NOMO-1 (cell line): ENCODE measurements at regions not wholly inside any gene's neighbourhood (a gene's known extent, or its start where the extent isn't known, plus 50 kb on each side); places are given as distances from the start of the nearest gene placed in this dataset.

ENCODE experiments used
- DNase-seq, 2 experiments: peaks; one replicate each; lab custom pipeline; 2025; ENCODE audit not compliant: unreplicated experiment in 2 of 2; lab: John Stamatoyannopoulos, UW

GRCh38 chr1:80075351-80075750, 1068.8 kb upstream of the ADGRL4 start:
- DNase-seq: no peak

DNA sequence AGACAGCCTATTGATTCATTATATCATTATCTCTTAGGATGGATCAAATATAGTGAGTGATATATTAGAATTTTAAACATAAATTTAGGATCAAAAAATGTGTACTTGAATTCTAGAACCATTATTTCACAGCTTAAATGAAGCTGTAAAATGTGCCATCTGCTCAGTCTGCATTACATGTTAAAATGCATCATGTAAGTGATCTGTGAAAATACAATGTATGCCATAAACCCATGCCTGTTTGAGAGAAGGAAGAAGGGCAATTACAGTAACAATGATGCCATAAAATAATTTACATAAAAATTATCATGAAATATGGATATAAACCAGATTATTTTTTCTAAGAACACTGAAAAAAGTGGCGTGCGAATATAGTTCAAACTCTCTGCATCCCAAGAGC, 1066.0 kb upstream of the ADGRL4 start:
- DNase-seq: no peak

DNA sequence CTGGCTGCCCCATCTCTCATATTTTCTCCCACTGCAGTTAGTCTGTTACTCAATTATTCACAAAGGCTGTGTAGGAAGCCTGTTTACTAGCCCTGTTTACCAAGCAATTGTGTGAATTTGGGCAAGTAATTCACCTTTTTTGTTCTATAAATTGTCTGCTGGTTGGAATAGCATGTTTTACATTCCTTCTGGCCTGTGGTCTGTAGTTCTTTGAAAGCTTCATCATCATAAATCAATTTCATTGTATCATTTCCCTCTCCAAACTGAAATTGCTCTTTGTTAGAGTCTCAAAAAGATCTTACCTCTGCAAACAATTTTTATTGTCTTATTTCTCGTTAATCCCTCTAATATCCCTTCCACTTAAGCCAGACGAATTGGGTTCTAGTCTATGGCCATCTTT, 1059.5 kb upstream of the ADGRL4 start:
- no peak for DNase-seq

DNA sequence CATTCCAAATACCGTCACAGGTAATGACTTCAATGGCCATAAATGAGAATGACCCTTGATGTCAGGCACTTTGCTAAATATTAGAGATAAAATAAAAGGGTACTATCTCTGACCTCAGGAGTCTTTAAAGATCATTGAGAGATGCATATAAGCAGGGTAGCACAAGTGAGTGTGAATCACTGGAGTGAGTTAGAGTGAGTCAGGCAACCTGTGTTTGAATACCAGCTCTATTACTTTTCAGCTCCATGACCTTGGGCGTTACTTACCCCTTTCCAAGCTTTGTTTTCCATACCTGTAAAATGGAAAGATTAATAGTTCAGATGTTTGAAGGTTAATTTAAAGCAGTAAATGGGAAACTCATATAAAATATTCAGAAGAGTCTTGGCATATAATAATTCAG, 1058.0 kb upstream of the ADGRL4 start:
- DNase-seq: no peak

- peak in 1 of 2 experiments; percentile 22 for DNase-seq
These were observed 1053.4 kb upstream of the ADGRL4 start for GRCh38 chr1:80059940-80060339.

GRCh38 chr1:80056179-80056578, 1049.6 kb upstream of the ADGRL4 start:
- DNase-seq: no peak

- no peak for DNase-seq
These were observed 1047.6 kb upstream of the ADGRL4 start for GRCh38 chr1:80054129-80054528.

DNA sequence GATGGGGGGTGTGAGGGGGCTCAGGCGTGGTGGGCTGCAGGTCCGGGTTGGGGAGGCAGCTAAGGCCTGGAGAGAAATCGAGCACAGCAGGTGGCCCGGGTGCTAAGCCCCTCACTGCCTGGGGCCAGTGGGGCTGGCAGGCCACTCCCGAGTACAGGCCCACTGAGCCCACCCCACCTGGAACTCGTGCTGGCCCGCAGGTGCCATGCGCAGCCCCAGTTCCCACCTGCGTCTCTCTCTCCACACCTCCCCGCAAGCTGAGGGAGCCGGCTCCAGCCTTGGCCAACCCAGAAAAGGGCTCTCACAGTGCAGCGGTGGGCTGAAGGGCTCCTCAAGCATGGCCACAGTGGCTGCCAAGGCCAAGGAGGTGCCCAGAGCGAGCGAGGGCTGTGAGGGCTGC, 1047.1 kb upstream of the ADGRL4 start:
- DNase-seq: no peak

GRCh38 chr1:80050523-80050922, 1044.0 kb upstream of the ADGRL4 start:
- DNase-seq: no peak

- no peak for DNase-seq
These were observed 1043.6 kb upstream of the ADGRL4 start for GRCh38 chr1:80050085-80050484.

DNA sequence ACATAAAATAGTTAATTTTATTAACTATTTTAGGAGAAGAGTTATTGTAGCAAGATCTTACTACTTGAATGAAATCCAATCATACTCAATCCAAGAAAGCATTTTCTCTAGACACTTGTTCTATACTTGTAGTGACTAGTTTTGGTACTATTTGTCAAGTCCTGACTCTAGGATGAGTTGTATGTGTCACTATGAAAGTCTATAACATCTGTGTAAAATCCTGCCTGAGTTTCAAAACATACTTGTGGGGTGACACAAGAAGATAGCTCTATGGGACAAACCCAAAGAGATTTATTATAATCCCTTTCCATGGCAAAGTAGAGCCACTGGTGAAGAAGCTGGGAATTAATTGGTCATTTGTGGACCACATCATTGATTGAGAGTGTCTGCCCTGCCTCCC, 1042.2 kb upstream of the ADGRL4 start:
- no peak for DNase-seq

DNA sequence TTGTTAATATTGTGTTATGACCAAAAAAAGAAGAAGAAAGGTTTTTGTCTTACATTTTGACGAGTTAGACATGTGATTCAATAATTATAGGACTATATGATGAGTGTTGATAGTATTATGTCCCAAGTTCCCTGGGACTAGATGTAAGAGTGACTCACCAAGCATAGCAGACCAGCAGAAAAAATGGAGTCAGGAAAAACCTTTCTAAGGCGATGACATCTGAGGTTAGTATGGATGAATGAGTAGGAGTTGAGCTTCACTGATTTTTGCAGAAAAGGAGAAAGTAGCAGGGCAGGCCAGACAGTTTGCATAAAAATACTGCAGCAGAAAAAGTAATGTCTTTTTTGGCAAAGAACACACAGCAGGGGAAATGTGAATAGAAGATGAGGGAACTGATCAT, 1041.3 kb upstream of the ADGRL4 start:
- no peak for DNase-seq

- no peak for DNase-seq
These were observed 1038.1 kb upstream of the ADGRL4 start for GRCh38 chr1:80044662-80045061.

GRCh38 chr1:80036690-80037432, 1030.3 kb upstream of the ADGRL4 start:
- no peak for DNase-seq

- DNase-seq: no peak
These were observed 1016.8 kb upstream of the ADGRL4 start for GRCh38 chr1:80023358-80023757.

DNA sequence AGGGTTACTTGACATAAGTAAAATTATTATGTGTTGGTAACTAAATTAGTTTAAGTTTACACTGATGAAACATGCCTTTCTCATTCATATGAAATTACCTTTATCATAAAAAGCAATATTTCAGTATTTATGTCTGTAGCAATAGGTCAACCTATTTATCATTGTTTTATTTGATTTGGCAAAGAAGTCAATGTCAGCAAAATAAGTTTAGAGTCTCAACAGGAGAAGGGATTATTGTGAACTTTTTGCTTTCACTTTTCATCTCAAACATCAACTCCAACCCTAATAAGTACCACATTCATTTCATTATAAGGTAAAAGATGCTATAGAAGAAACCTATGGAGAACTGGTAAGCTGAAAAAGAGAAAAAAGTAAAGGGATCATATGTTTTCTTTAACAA, 1015.4 kb upstream of the ADGRL4 start:
- DNase-seq: no peak

- no peak for DNase-seq
These were observed 1011.8 kb upstream of the ADGRL4 start for GRCh38 chr1:80018348-80018747.

GRCh38 chr1:80008934-80009333, 1002.4 kb upstream of the ADGRL4 start:
- DNase-seq: no peak

- no peak for DNase-seq
These were observed 996.7 kb upstream of the ADGRL4 start for GRCh38 chr1:80003250-80003649.

DNA sequence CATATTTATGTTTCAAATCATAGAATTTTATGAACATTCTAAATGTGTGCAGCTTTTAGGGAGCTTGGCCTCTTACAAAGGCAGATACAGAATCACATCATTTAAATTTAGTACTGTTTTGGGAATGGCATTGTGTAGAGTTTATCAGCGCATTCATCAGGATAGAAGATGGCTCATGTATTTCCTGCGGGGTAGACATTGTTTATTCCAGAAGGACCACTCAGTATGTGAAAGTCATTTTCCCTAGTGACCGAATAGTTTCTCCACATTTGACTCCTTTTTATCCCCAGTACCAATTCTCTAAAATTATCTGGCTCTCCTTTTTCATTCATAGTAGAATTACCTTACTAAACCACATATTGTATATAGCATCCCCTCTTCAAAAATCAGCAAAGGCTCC, 981.9 kb upstream of the ADGRL4 start:
- no peak for DNase-seq

- DNase-seq: no peak
These were observed 975.7 kb upstream of the ADGRL4 start for GRCh38 chr1:79982211-79982610.

DNA sequence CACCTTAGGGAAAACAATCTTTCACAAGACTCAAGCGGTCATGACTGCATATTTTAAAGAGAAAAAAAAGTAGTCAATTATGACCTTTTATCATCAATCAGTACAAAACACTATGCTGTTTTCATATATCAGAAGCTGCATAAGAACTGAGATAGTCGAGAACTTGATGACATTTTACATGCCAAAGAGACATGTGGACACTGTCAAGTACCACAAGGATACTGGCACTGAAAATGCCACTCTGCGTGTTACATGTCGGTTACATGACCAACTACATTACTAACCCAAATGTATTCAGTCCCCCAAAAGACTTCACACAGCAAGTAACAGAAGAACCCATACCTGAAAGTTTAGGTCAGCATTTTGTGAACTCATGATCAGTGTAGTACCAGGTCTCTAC, 975.0 kb upstream of the ADGRL4 start:
- no peak for DNase-seq

GRCh38 chr1:79979346-79979745, 972.8 kb upstream of the ADGRL4 start:
- DNase-seq: no peak
